ENCODE measurements at regions not wholly inside any gene's neighbourhood (a gene's known extent, or its start where the extent isn't known, plus 50 kb on each side); places are given as distances from the start of the nearest gene placed in this dataset.
A peak's percentile ranks its signal among the peaks of the same experiment; 100 is the strongest.

GRCh38 chr14:42224053-42224888, 617.6 kb downstream of the LRFN5 start:
- no peaks in the 10 kb centered on the region for H3K9me3 ChIP-seq
- 60 to 61% methylated on average over 2 of the region's 2 CpGs for WGBS, 2 donors
- peak; percentile 29 to 79 (median 54) for TF ChIP-seq CTCF (IDR thresholded peaks at IDR 0.05)
- TF ChIP-seq POLR2A (IDR thresholded peaks at IDR 0.05): no peak
- no peaks in the 10 kb centered on the region for H3K27me3 ChIP-seq
- H3K4me3 ChIP-seq (replicated peaks in 1 of 3): no peak overlapping the region
- H3K27ac ChIP-seq: no peak overlapping the region
- H3K36me3 ChIP-seq: no peaks in the 10 kb centered on the region
- H3K4me1 ChIP-seq: peaks cover 3 to 6% of the 10 kb centered on the region in 2 donors
- peak; percentile 61 to 82 for DNase-seq
- intact Hi-C loops (cut with DNase I): no loop called here

- peak; percentile 48 to 59 for DNase-seq
These were observed 616.3 kb downstream of the LRFN5 start for GRCh38 chr14:42222924-42223471.

GRCh38 chr14:42214981-42215491, 608.4 kb downstream of the LRFN5 start:
- no peak for TF ChIP-seq POLR2A (IDR thresholded peaks at IDR 0.05)
- no peak for DNase-seq
- no peaks in the 10 kb centered on the region for H3K9me3 ChIP-seq
- no peak overlapping the region for H3K27ac ChIP-seq
- peaks cover 7 to 8% of the 10 kb centered on the region in 2 donors for H3K4me1 ChIP-seq
- no peaks in the 10 kb centered on the region for H3K36me3 ChIP-seq
- H3K27me3 ChIP-seq: no peaks in the 10 kb centered on the region
- no peak overlapping the region for H3K4me3 ChIP-seq (replicated peaks in 1 of 3)
- intact Hi-C loops (cut with DNase I): no loop called here

More at GRCh38 chr14:42222924-42223471, 616.3 kb downstream of the LRFN5 start:
- TF ChIP-seq POLR2A (IDR thresholded peaks at IDR 0.05) (no peak), CTCF (IDR thresholded peaks at IDR 0.05) (no peak)
- no peaks in the 10 kb centered on the region for H3K9me3 ChIP-seq
- no peak overlapping the region for H3K27ac ChIP-seq
- peaks cover 3 to 6% of the 10 kb centered on the region in 2 donors for H3K4me1 ChIP-seq
- H3K27me3 ChIP-seq: no peaks in the 10 kb centered on the region
- intact Hi-C loops (cut with DNase I): no loop called here
- H3K4me3 ChIP-seq (replicated peaks in 1 of 3): no peak overlapping the region
- H3K36me3 ChIP-seq: no peaks in the 10 kb centered on the region
- 9% methylated on average over 3 of the region's 3 CpGs for WGBS, 2 donors

- Histone ChIP-seq H3K9me3 (no peaks in the 10 kb centered on the region), H3K4me3 (replicated peaks in 1 of 3) (no peak overlapping the region), H3K4me1 (no peaks in the 10 kb centered on the region), H3K27me3 (no peaks in the 10 kb centered on the region), H3K36me3 (no peaks in the 10 kb centered on the region), H3K27ac (no peak overlapping the region)
- intact Hi-C loops (cut with DNase I): no loop called here
- no peak for DNase-seq
- TF ChIP-seq POLR2A (IDR thresholded peaks at IDR 0.05): no peak
- TF ChIP-seq CTCF (IDR thresholded peaks at IDR 0.05): no peak
- 76 to 83% methylated on average over 2 of the region's 2 CpGs for WGBS, 2 donors
These were observed 594.3 kb downstream of the LRFN5 start for GRCh38 chr14:42200957-42201356.

- Histone ChIP-seq H3K27ac (no peak overlapping the region), H3K36me3 (no peaks in the 10 kb centered on the region), H3K9me3 (no peaks in the 10 kb centered on the region), H3K4me3 (replicated peaks in 1 of 3) (no peak overlapping the region), H3K4me1 (no peaks in the 10 kb centered on the region), H3K27me3 (no peaks in the 10 kb centered on the region)
- no peak for DNase-seq
- TF ChIP-seq POLR2A (IDR thresholded peaks at IDR 0.05): no peak
- no peak for TF ChIP-seq CTCF (IDR thresholded peaks at IDR 0.05)
- intact Hi-C loops (cut with DNase I): no loop called here
- 61 to 88% methylated on average over 3 of the region's 3 CpGs for WGBS, 2 donors
These were observed 591.3 kb downstream of the LRFN5 start for GRCh38 chr14:42198010-42198409.

Measured in thyroid gland (tissue), 4 donors.